Panc1 (cell line): ENCODE measurements at regions not wholly inside any gene's neighbourhood (a gene's known extent, or its start where the extent isn't known, plus 50 kb on each side); places are given as distances from the start of the nearest gene placed in this dataset.

Source experiments
- ATAC-seq: fragments of 200-7000 bp; cut with Tn5 transposase; 2 replicates; pipeline ENCODE4 v1.9.1; 2020; ENCODE audit warnings: mild to moderate bottlenecking, moderate library complexity
- BruUV-seq: library from RNA; stranded (reverse); fragments of 400-500 nt; replicated peaks from 2 replicates; lab custom pipeline; 2021; lab: Mats Ljungman, UMichigan
- CTCF ChIA-PET: fragments of 300-600 bp; sonication (Branson Sonifier 250); formaldehyde crosslinking; loops from one replicate; lab custom pipeline; 2022; ENCODE audit warnings: antibody characterized with exemption; lab: Charles Lee
- POLR2A ChIA-PET: fragments of 300-600 bp; sonication (Branson Sonifier 250); formaldehyde crosslinking; loops from one replicate; lab custom pipeline; 2022; ENCODE audit warnings: antibody characterized with exemption; lab: Charles Lee
- DNase-seq: peaks from one replicate; pipeline ENCODE4 v3.0.0-alpha.2; 2010; ENCODE audit warnings: low read depth, low spot score
- H3K27ac ChIP-seq: 2 replicates; pipeline ENCODE4 v1.5.1; 2011; ENCODE audit warnings: mild to moderate bottlenecking, low read length, inconsistent platforms
- H3K27me3 ChIP-seq: fragments of 200-500 bp; sonication (Bioruptor generic); 2 replicates; pipeline ENCODE4 v1.6.0; 2014; ENCODE audit warnings: low read length, inconsistent platforms; ENCODE audit not compliant: control insufficient read depth, insufficient read depth
- H3K36me3 ChIP-seq: fragments of 200-500 bp; sonication (Bioruptor generic); 2 replicates; pipeline ENCODE4 v1.5.1; 2014; ENCODE audit warnings: inconsistent platforms, mild to moderate bottlenecking, low read length, moderate library complexity; ENCODE audit not compliant: control insufficient read depth, insufficient read depth
- H3K4me1 ChIP-seq: 2 replicates; pipeline ENCODE4 v1.5.1; 2011; ENCODE audit warnings: inconsistent platforms, mild to moderate bottlenecking, low read length, moderate library complexity; ENCODE audit not compliant: control insufficient read depth, insufficient read depth
- H3K4me3 ChIP-seq, 2 experiments: 2 replicates each; pipeline ENCODE4 v1.5.1; 2011 to 2012; ENCODE audit warnings: low read depth in 2 of 2, low read length in 2 of 2, mild to moderate bottlenecking in 2 of 2, inconsistent platforms in 1 of 2, moderate library complexity in 1 of 2
- H3K9me3 ChIP-seq: fragments of 200-500 bp; sonication (Bioruptor generic); 2 replicates; pipeline ENCODE4 v1.5.1; 2014; ENCODE audit warnings: low read depth, mild to moderate bottlenecking, inconsistent platforms, low read length, moderate library complexity; ENCODE audit not compliant: control insufficient read depth, insufficient read depth
- POLR2AphosphoS5 ChIP-seq: IDR thresholded peaks from 2 replicates; pipeline ENCODE4 v1.6.1; 2012; ENCODE audit warnings: mild to moderate bottlenecking, low read depth, low read length, moderate library complexity
- REST ChIP-seq, 2 experiments: IDR thresholded peaks; 2 replicates each; pipeline ENCODE4 v1.6.1; 2011 to 2012; ENCODE audit warnings: low read depth in 2 of 2, control low read depth in 1 of 2, low read length in 1 of 2, mild to moderate bottlenecking in 1 of 2, moderate library complexity in 1 of 2; ENCODE audit not compliant: insufficient read depth in 1 of 2
- SIN3A ChIP-seq: IDR thresholded peaks from 2 replicates; pipeline ENCODE4 v1.6.1; 2012; ENCODE audit warnings: low read depth, mild to moderate bottlenecking, low read length, moderate library complexity, borderline replicate concordance; ENCODE audit not compliant: insufficient read depth
- TCF7L2 ChIP-seq: IDR thresholded peaks from 2 replicates; pipeline ENCODE4 v1.6.1; 2011; ENCODE audit warnings: mild to moderate bottlenecking, low read depth, low read length, inconsistent platforms
- in situ Hi-C: cut with HindIII; loops from 2 replicates; pipeline ENCODE4 v1.10.0; 2016; ENCODE audit warnings: low sequenced_read_pairs, low pct_unique_long_range_greater_than_20kb
- intact Hi-C: fragments of 100-400 bp; cut with micrococcal nuclease; formaldehyde crosslinking; loops from one replicate; pipeline ENCODE4 v1.10.0; 2022; ENCODE audit not compliant: unreplicated experiment
- TF ChIP-seq, protein P1 (sequence below): fragments of 450-650 bp; IDR thresholded peaks from 2 replicates; pipeline ENCODE4 v1.5.1; 2017; ENCODE audit warnings: mild to moderate bottlenecking

GRCh38 chr12:39230086-39230485 is 212.8 kb downstream of the KIF21A start:
- Histone ChIP-seq H3K9me3 (no peaks in the 10 kb centered on the region), H3K4me3 (no peak overlapping the region), H3K27ac (no peak overlapping the region), H3K27me3 (no peaks in the 10 kb centered on the region), H3K4me1 (no peaks in the 10 kb centered on the region), H3K36me3 (no peaks in the 10 kb centered on the region)
- no TSS peak for BruUV-seq
- intact Hi-C loops (no loop called here), in situ Hi-C loops (no loop called here)
- DNase-seq = no peak
- no peak for TF ChIP-seq POLR2AphosphoS5
- no peak for TF ChIP-seq REST (IDR thresholded peaks at IDR 0.05; ENCODE audit: insufficient read depth in 1 of 2, low read depth in 2 of 2, low read length in 1 of 2)
- POLR2A ChIA-PET = no interaction called here
- no peak for ATAC-seq
- CTCF ChIA-PET = no interaction called here

GRCh38 chr12:39227218-39227617 is 215.7 kb downstream of the KIF21A start:
- Histone ChIP-seq H3K27me3 (no peaks in the 10 kb centered on the region), H3K9me3 (no peaks in the 10 kb centered on the region), H3K4me1 (no peaks in the 10 kb centered on the region), H3K27ac (no peak overlapping the region), H3K36me3 (no peaks in the 10 kb centered on the region), H3K4me3 (no peak overlapping the region)
- ATAC-seq (no peak), DNase-seq (no peak)
- in situ Hi-C loops (no loop called here), intact Hi-C loops (no loop called here)
- ChIA-PET CTCF (no interaction called here), POLR2A (no interaction called here)
- no peak for TF ChIP-seq REST (IDR thresholded peaks at IDR 0.05; ENCODE audit: insufficient read depth in 1 of 2, low read depth in 2 of 2, low read length in 1 of 2)
- TF ChIP-seq SIN3A = no peak
- TF ChIP-seq, protein P1, sequence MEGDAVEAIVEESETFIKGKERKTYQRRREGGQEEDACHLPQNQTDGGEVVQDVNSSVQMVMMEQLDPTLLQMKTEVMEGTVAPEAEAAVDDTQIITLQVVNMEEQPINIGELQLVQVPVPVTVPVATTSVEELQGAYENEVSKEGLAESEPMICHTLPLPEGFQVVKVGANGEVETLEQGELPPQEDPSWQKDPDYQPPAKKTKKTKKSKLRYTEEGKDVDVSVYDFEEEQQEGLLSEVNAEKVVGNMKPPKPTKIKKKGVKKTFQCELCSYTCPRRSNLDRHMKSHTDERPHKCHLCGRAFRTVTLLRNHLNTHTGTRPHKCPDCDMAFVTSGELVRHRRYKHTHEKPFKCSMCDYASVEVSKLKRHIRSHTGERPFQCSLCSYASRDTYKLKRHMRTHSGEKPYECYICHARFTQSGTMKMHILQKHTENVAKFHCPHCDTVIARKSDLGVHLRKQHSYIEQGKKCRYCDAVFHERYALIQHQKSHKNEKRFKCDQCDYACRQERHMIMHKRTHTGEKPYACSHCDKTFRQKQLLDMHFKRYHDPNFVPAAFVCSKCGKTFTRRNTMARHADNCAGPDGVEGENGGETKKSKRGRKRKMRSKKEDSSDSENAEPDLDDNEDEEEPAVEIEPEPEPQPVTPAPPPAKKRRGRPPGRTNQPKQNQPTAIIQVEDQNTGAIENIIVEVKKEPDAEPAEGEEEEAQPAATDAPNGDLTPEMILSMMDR = no peak
- no peak for TF ChIP-seq POLR2AphosphoS5
- TF ChIP-seq TCF7L2 = no peak
- no TSS peak for BruUV-seq
